Spinal cord (tissue), 9 donors: ENCODE measurements at regions not wholly inside any gene's neighbourhood (a gene's known extent, or its start where the extent isn't known, plus 50 kb on each side); places are given as distances from the start of the nearest gene placed in this dataset.
"Not testable (repeated sequence)": the region's sequence is repeated elsewhere in the genome, so short reads cannot be mapped to it uniquely, and the experiment has no call there.

Source experiments
- DNase-seq, 6 donors: peaks; one replicate each; pipeline versions ENCODE4 v3.0.0 to v3.0.0-alpha.2; 2013 to 2015; ENCODE audit warnings: low spot score in 6 of 6, low read depth in 4 of 6
- H3K27ac ChIP-seq: one replicate; pipeline ENCODE4 v1.5.1; 2013; ENCODE audit warnings: low read depth, low read length, control low read depth
- H3K27me3 ChIP-seq: one replicate; pipeline ENCODE4 v1.6.1; 2013; ENCODE audit warnings: low read length; ENCODE audit not compliant: control insufficient read depth, insufficient read depth
- H3K36me3 ChIP-seq: one replicate; pipeline ENCODE4 v1.6.1; 2013; ENCODE audit warnings: low read length; ENCODE audit not compliant: control insufficient read depth, insufficient read depth
- H3K4me1 ChIP-seq: one replicate; pipeline ENCODE4 v1.6.1; 2013; ENCODE audit warnings: low read length; ENCODE audit not compliant: control insufficient read depth, insufficient read depth
- H3K4me3 ChIP-seq: one replicate; pipeline ENCODE4 v1.5.1; 2013; ENCODE audit warnings: low read depth, low read length, control low read depth
- H3K9me3 ChIP-seq: one replicate; pipeline ENCODE4 v1.6.1; 2013; ENCODE audit warnings: low read length; ENCODE audit not compliant: control insufficient read depth, insufficient read depth
- WGBS: methylation state at CpG from one replicate; pipeline ENCODE4 v1.1.5; 2013; ENCODE audit warnings: missing lambda C conversion rate; ENCODE audit not compliant: insufficient coverage; 5-methylcytosine and 5-hydroxymethylcytosine counted together
- donor health status: healthy.

GRCh38 chr3:110352841-110353604 is 718.6 kb upstream of the NECTIN3 start:
- Histone ChIP-seq H3K4me1 (no peaks in the 10 kb centered on the region), H3K9me3 (peaks cover 4% of the 10 kb centered on the region), H3K36me3 (no peaks in the 10 kb centered on the region), H3K27ac (no peak overlapping the region), H3K27me3 (no peaks in the 10 kb centered on the region), H3K4me3 (no peak overlapping the region)
- WGBS, result 60% methylated on average over 1 of the region's 2 CpGs
- DNase-seq, result peak in 1 of 6 donors; percentile 2

DNA sequence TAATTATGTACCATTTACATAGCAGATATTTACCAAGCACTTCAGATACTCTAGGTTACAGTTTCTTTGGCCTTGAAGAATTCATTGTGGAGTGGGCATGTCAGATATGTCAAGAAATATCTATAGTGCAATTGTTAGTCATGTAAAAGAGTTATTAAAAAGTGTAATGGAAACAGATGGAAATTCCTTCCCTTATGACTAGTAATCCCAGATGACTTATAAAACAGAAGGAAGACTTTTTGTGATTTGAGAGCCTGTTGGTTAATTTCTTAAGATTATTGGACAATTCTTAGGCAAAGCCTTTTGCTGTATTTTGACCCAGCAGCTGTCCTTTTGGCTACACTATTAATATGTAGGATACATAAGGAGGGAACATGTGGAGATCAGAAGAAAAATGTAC is 708.9 kb upstream of the NECTIN3 start:
- Histone ChIP-seq H3K27ac (no peak overlapping the region), H3K36me3 (no peaks in the 10 kb centered on the region), H3K27me3 (no peaks in the 10 kb centered on the region), H3K9me3 (no peaks in the 10 kb centered on the region), H3K4me1 (no peaks in the 10 kb centered on the region), H3K4me3 (no peak overlapping the region)
- no peak for DNase-seq

DNA sequence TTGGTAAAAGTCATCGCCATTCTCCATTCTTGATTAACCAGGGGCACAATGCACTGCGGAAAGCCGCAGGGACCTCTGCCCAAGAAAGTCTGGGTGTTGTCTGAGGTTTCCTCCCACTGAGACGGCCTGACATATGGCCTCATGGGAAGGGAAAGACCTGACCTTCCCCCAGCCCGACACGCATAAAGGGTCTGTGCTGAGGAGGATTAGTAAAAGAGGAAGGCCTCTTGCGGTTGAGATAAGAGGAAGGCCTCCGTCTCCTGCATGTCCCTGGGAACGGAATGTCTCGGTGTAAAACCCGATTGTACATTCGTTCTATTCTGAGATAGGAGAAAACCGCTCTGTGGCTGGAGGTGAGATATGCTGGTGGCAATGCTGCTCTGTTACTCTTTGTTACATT is 704.3 kb upstream of the NECTIN3 start:
- not testable (repeated sequence) for H3K27me3 ChIP-seq, DNase-seq, H3K9me3 ChIP-seq, H3K4me3 ChIP-seq, H3K4me1 ChIP-seq, H3K36me3 ChIP-seq, H3K27ac ChIP-seq
- 97% methylated on average over 11 of the region's 13 CpGs for WGBS

DNA sequence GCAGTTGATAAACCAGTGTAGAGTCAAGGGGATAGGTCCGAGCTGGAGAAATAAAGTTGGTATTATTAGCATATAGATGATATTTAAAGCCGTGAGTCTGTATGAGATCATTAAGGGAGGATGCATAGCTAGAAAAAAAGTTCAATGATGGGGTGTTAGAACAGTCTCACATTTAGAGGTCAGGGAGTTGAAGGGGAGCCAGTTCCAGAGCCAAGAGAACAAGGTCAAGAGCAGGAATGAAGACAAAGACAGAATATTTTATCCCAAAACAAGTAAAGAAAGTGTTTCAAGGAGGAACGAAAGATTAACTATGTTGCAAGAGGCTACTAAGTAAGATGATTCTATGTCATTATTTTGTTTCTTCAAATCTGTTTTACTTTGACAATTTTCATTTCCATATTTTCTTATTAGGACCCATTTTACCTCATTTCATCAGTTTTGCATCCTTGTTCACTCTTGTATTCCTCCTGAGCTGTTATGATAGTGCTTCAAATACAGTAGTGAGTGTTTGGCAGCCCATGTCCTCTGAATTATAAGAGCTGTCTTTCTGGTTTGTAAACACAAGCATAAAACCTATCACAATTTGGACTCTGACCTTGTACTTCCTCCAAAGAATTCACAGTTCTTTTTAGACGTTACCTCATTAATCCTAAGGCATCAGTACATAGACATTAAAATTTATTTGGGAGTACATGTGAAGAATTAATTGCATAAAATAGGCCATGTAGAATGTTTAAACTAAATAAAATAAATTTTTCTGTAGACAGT is 695.7 kb upstream of the NECTIN3 start:
- Histone ChIP-seq H3K4me1 (no peaks in the 10 kb centered on the region), H3K4me3 (no peak overlapping the region), H3K27me3 (no peaks in the 10 kb centered on the region), H3K9me3 (no peaks in the 10 kb centered on the region), H3K36me3 (no peaks in the 10 kb centered on the region), H3K27ac (no peak overlapping the region)
- DNase-seq, result no peak
- 89% methylated on average over 2 of the region's 4 CpGs for WGBS

- no peak overlapping the region for H3K27ac ChIP-seq
- H3K4me1 ChIP-seq, result no peaks in the 10 kb centered on the region
- no peaks in the 10 kb centered on the region for H3K36me3 ChIP-seq
- WGBS, result 85% methylated on average over 2 of the region's 4 CpGs
- no peak overlapping the region for H3K4me3 ChIP-seq
- no peak for DNase-seq
- H3K27me3 ChIP-seq, result no peaks in the 10 kb centered on the region
- H3K9me3 ChIP-seq, result no peaks in the 10 kb centered on the region
These were observed 693.1 kb upstream of the NECTIN3 start for GRCh38 chr3:110378481-110378880.

DNA sequence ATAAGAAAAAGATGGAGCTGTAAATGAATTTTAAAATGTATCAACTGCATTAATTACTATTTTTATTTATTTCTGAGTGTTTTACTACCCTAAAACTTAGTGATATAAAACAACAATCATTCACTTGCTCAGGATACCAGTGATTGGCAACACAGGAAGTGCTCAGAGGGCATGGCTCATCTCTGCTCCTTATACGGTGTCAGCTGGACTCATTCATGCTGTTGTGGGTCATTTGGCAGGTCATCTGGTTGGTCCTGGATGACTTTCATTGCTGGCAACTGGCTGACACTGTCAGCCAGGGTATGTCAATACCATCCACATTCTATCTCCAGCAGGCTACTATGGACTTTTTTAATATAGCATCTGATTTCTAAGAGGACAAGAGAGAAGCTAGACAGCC is 689.6 kb upstream of the NECTIN3 start:
- WGBS, result 50% methylated on average over 1 of the region's 1 CpG
- H3K27me3 ChIP-seq, result no peaks in the 10 kb centered on the region

GRCh38 chr3:110383356-110383755 is 688.3 kb upstream of the NECTIN3 start:
- H3K9me3 ChIP-seq, result no peaks in the 10 kb centered on the region
- H3K27ac ChIP-seq, result no peak overlapping the region
- no peaks in the 10 kb centered on the region for H3K27me3 ChIP-seq
- no peaks in the 10 kb centered on the region for H3K36me3 ChIP-seq
- H3K4me1 ChIP-seq, result no peaks in the 10 kb centered on the region
- no peak overlapping the region for H3K4me3 ChIP-seq
- DNase-seq, result no peak

More for the DNA sequence above, 689.6 kb upstream of the NECTIN3 start:
- no peaks in the 10 kb centered on the region for H3K4me1 ChIP-seq
- H3K27ac ChIP-seq, result no peak overlapping the region
- H3K4me3 ChIP-seq, result no peak overlapping the region
- H3K36me3 ChIP-seq, result no peaks in the 10 kb centered on the region
- no peak for DNase-seq
- no peaks in the 10 kb centered on the region for H3K9me3 ChIP-seq

GRCh38 chr3:110384601-110385000 is 687.0 kb upstream of the NECTIN3 start:
- DNase-seq, result no peak
- Histone ChIP-seq H3K27ac (no peak overlapping the region), H3K9me3 (no peaks in the 10 kb centered on the region), H3K4me1 (no peaks in the 10 kb centered on the region), H3K27me3 (no peaks in the 10 kb centered on the region), H3K4me3 (no peak overlapping the region), H3K36me3 (no peaks in the 10 kb centered on the region)
- WGBS, result no CpG with 5 or more reads among the region's 3 CpGs

DNA sequence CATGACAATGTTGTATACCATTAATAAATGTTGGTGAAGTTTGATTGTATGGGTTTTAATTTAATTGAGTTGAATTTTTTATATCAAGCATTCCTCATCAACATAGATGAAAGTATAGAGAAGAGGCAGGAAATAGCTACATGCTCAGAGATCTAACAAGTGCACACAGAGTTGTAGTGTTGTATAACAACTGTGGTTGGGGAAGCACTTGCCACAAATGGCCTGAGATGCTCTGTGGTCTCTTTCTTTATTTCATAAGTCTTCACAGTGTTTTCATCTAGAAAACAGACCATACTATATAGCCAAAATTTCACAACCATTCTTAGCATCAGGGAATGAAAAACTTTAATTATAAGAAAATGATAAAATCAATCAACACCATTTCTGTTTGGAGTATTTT is 682.6 kb upstream of the NECTIN3 start:
- H3K4me1 ChIP-seq, result no peaks in the 10 kb centered on the region
- H3K27ac ChIP-seq, result no peak overlapping the region
- no peak for DNase-seq
- H3K9me3 ChIP-seq, result no peaks in the 10 kb centered on the region
- H3K4me3 ChIP-seq, result no peak overlapping the region
- no peaks in the 10 kb centered on the region for H3K36me3 ChIP-seq
- H3K27me3 ChIP-seq, result no peaks in the 10 kb centered on the region

- no peak for DNase-seq
- H3K27ac ChIP-seq, result no peak overlapping the region
These were observed 681.2 kb upstream of the NECTIN3 start for GRCh38 chr3:110390372-110390771.

More at GRCh38 chr3:110390372-110390771, 681.2 kb upstream of the NECTIN3 start:
- Histone ChIP-seq H3K36me3 (no peaks in the 10 kb centered on the region), H3K27me3 (no peaks in the 10 kb centered on the region), H3K9me3 (no peaks in the 10 kb centered on the region), H3K4me3 (no peak overlapping the region), H3K4me1 (no peaks in the 10 kb centered on the region)
